ENCODE measurements at regions not wholly inside any gene's neighbourhood (a gene's known extent, or its start where the extent isn't known, plus 50 kb on each side); places are given as distances from the start of the nearest gene placed in this dataset.

DNA sequence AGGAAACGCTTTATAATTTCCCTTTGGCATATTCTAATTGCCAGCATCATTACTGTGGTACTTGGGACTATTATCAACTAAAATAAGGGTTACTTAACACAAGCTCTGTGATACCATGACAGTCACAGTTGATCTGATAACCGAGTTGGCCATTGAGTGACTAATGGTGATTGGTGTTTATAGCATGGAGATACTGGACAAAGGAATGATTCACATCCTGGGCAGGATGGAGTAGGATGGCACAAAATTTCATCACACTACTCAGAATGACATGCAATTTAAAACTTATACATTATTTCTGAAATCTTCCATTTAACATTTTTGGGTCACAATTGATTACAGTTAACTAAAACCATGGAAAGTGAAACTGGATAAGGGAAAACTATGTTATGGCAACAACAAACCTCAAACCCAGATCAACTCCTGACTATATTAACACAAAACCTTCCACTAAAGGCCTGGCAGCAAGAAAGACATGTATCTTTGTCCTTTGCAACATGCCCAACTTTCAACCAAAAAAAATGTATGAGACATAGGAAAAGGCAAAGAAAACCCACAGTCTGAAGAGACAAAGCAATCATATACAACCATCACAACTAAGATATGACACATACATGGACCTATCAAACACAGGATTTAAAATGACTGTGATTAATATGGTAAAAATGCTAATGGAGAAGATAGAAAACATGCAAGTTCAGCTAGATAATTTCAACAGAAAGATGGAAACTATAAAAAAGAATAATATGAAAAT, 208.5 kb upstream of the NRP1 start:
- Histone ChIP-seq H4K20me1 (ENCODE audit: control insufficient read depth, insufficient read depth, low read depth, low read length) (no peaks in the 10 kb centered on the region), H3K4me1 (ENCODE audit: control insufficient read depth, low read length) (no peaks in the 10 kb centered on the region), H3K9me2 (replicated peaks; ENCODE audit: control insufficient read depth, low read length) (no peaks in the 10 kb centered on the region), H3K36me3 (ENCODE audit: control insufficient read depth, low read length) (no peaks in the 10 kb centered on the region), H3K27ac (ENCODE audit: low read depth, low read length) (no peak overlapping the region), H3K4me2 (ENCODE audit: low read length) (no peak overlapping the region), H3K4me3 (ENCODE audit: low read length) (no peak overlapping the region), H3K27me3 (ENCODE audit: control insufficient read depth, low read length) (no peaks in the 10 kb centered on the region), H3F3A (ENCODE audit: control insufficient read depth, insufficient read depth) (no peaks in the 10 kb centered on the region), H3K9me3 (ENCODE audit: control insufficient read depth, insufficient read depth, low read length) (no peaks in the 10 kb centered on the region), H3K79me2 (ENCODE audit: control insufficient read depth, low read length) (no peaks in the 10 kb centered on the region)
- no peak for TF ChIP-seq EZH2phosphoT487 (IDR thresholded peaks at IDR 0.05; ENCODE audit: borderline replicate concordance, low read length)
- TF ChIP-seq CTCF (IDR thresholded peaks at IDR 0.05; ENCODE audit: low read depth, low read length, poor library complexity, severe bottlenecking), result no peak

DNA sequence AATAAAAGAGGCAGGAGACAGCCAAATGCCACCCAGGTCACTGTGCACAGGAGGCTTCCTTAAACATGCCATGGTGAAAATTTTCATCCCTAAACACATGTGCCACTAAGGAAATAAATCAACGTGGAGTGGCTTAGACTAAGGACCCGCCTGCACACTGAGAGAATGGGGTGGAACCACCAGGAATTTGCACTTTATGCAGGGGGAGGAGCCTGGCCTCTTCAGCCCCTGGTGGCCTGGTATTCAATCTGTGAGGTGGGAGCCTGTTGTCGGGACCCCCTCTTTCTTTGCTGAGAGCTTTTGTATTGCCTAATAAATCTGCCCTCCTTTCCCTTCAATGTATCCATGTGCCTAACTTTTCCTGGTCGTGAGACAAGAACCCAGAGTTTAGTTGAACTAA, 204.6 kb upstream of the NRP1 start:
- TF ChIP-seq EZH2phosphoT487 (IDR thresholded peaks at IDR 0.05; ENCODE audit: borderline replicate concordance, low read length) (no peak), CTCF (IDR thresholded peaks at IDR 0.05; ENCODE audit: low read depth, low read length, poor library complexity, severe bottlenecking) (no peak)

DNA sequence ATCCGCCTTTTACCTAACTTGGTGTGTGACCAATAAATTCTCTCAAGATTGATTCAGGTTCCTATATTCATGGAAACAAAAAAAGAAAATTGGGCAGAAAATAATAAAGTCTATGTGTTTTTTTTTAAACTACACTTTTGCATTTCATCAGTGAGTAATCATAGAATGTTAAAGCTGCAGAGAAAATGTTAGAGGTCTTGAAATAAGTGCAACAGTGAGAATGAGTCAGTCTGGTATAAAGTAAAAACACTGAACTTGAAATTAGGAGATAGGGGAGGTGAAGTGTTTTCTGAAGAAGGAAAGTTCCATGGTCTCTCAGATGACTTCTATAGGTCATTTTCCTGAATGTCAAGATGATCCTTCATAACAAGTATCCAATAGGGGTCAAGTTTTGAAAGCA, 202.6 kb upstream of the NRP1 start:
- no peaks in the 10 kb centered on the region for H3K27me3 ChIP-seq (ENCODE audit: control insufficient read depth, low read length)
- H3K27ac ChIP-seq (ENCODE audit: low read depth, low read length), result no peak overlapping the region
- no peaks in the 10 kb centered on the region for H3F3A ChIP-seq (ENCODE audit: control insufficient read depth, insufficient read depth)
- no peaks in the 10 kb centered on the region for H3K79me2 ChIP-seq (ENCODE audit: control insufficient read depth, low read length)
- no peak overlapping the region for H3K4me2 ChIP-seq (ENCODE audit: low read length)
- H3K9me3 ChIP-seq (ENCODE audit: control insufficient read depth, insufficient read depth, low read length), result no peaks in the 10 kb centered on the region
- H4K20me1 ChIP-seq (ENCODE audit: control insufficient read depth, insufficient read depth, low read depth, low read length), result no peaks in the 10 kb centered on the region
- no peaks in the 10 kb centered on the region for H3K36me3 ChIP-seq (ENCODE audit: control insufficient read depth, low read length)
- H3K4me3 ChIP-seq (ENCODE audit: low read length), result no peak overlapping the region
- no peak for TF ChIP-seq EZH2phosphoT487 (IDR thresholded peaks at IDR 0.05; ENCODE audit: borderline replicate concordance, low read length)
- no peak for TF ChIP-seq CTCF (IDR thresholded peaks at IDR 0.05; ENCODE audit: low read depth, low read length, poor library complexity, severe bottlenecking)
- no peaks in the 10 kb centered on the region for H3K9me2 ChIP-seq (replicated peaks; ENCODE audit: control insufficient read depth, low read length)
- H3K4me1 ChIP-seq (ENCODE audit: control insufficient read depth, low read length), result no peaks in the 10 kb centered on the region

More for the DNA sequence above, 204.6 kb upstream of the NRP1 start:
- H3K4me1 ChIP-seq (ENCODE audit: control insufficient read depth, low read length), result no peaks in the 10 kb centered on the region
- H3K4me2 ChIP-seq (ENCODE audit: low read length), result no peak overlapping the region
- no peaks in the 10 kb centered on the region for H3K27me3 ChIP-seq (ENCODE audit: control insufficient read depth, low read length)
- H3K27ac ChIP-seq (ENCODE audit: low read depth, low read length), result no peak overlapping the region
- H3K79me2 ChIP-seq (ENCODE audit: control insufficient read depth, low read length), result no peaks in the 10 kb centered on the region
- no peaks in the 10 kb centered on the region for H3K9me3 ChIP-seq (ENCODE audit: control insufficient read depth, insufficient read depth, low read length)
- no peak overlapping the region for H3K4me3 ChIP-seq (ENCODE audit: low read length)
- H3K9me2 ChIP-seq (replicated peaks; ENCODE audit: control insufficient read depth, low read length), result no peaks in the 10 kb centered on the region
- H4K20me1 ChIP-seq (ENCODE audit: control insufficient read depth, insufficient read depth, low read depth, low read length), result no peaks in the 10 kb centered on the region
- no peaks in the 10 kb centered on the region for H3K36me3 ChIP-seq (ENCODE audit: control insufficient read depth, low read length)
- no peaks in the 10 kb centered on the region for H3F3A ChIP-seq (ENCODE audit: control insufficient read depth, insufficient read depth)
